AG04449 (cell line): ENCODE measurements at regions not wholly inside any gene's neighbourhood (a gene's known extent, or its start where the extent isn't known, plus 50 kb on each side); places are given as distances from the start of the nearest gene placed in this dataset.

ENCODE experiments used
- CTCF ChIA-PET: fragments of 350-600 bp; formaldehyde crosslinking; extraction: SDS; loops from one replicate; lab custom pipeline; 2021; ENCODE audit warnings: antibody characterized with exemption; lab: Yijun Ruan, JAX
- POLR2A ChIA-PET: fragments of 400-600, 350-600 bp; formaldehyde crosslinking; extraction: SDS; loops from one replicate; lab custom pipeline; 2020; ENCODE audit warnings: antibody characterized with exemption, inconsistent platforms; lab: Yijun Ruan, JAX
- DNase-seq: peaks from one replicate; pipeline ENCODE4 v3.0.0-alpha.2; 2010; ENCODE audit warnings: low read depth, low spot score
- H3K4me3 ChIP-seq: 2 replicates; pipeline ENCODE4 v1.5.1; 2011; ENCODE audit warnings: low read depth, mild to moderate bottlenecking, control low read depth, low read length
- TF ChIP-seq, protein P1 (sequence below): IDR thresholded peaks from one replicate; pipeline ENCODE4 v1.5.1; 2011; ENCODE audit warnings: mild to moderate bottlenecking, moderate library complexity, low read length, control low read depth, inconsistent platforms; ENCODE audit not compliant: insufficient read depth; ENCODE audit errors: missing control alignments

DNA sequence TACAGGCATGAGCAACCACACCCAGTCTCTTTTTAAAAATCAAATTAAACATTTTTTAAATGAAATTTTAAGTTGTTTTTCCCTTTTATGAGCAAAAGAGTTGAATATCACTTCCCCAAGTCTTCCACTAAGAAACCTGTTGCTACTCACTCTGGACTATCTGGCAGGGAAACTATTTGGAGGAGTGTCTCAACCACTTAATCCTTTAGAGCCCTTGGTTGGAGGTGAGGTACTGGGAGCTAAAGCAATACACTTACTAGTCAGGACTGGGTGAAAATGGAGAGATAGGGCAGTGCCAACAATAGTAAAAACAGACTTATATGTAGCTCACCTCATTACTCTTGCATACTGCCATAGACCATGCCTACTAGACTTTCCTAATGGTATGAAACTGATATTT lies 135.5 kb downstream of the RND3 start:
- ChIA-PET POLR2A (no interaction called here), CTCF (no interaction called here)
- TF ChIP-seq, protein P1, sequence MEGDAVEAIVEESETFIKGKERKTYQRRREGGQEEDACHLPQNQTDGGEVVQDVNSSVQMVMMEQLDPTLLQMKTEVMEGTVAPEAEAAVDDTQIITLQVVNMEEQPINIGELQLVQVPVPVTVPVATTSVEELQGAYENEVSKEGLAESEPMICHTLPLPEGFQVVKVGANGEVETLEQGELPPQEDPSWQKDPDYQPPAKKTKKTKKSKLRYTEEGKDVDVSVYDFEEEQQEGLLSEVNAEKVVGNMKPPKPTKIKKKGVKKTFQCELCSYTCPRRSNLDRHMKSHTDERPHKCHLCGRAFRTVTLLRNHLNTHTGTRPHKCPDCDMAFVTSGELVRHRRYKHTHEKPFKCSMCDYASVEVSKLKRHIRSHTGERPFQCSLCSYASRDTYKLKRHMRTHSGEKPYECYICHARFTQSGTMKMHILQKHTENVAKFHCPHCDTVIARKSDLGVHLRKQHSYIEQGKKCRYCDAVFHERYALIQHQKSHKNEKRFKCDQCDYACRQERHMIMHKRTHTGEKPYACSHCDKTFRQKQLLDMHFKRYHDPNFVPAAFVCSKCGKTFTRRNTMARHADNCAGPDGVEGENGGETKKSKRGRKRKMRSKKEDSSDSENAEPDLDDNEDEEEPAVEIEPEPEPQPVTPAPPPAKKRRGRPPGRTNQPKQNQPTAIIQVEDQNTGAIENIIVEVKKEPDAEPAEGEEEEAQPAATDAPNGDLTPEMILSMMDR = no peak
- no peak for DNase-seq
- H3K4me3 ChIP-seq = no peak overlapping the region

DNA sequence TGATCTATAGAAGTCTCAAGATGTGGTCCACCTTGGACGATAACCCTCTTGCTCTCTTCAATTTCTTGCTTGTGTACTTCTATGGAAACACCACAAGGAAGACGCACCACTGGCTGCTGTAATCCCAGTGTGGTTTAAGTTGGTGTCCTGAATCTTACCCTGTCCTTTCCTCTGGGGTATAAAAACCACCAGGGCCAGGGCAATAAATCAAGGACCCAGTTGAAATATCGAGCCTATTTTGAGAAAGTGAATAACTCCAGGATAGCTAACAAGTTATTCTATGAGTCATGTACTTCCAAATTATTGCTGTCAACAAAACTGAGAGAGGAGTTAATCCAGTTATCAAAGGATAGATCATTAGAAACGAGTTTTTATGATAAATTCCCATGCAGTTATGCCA lies 137.0 kb downstream of the RND3 start:
- ChIA-PET POLR2A (no interaction called here), CTCF (no interaction called here)
- no peak for DNase-seq
- H3K4me3 ChIP-seq = no peak overlapping the region
- TF ChIP-seq, protein P1 = no peak

DNA sequence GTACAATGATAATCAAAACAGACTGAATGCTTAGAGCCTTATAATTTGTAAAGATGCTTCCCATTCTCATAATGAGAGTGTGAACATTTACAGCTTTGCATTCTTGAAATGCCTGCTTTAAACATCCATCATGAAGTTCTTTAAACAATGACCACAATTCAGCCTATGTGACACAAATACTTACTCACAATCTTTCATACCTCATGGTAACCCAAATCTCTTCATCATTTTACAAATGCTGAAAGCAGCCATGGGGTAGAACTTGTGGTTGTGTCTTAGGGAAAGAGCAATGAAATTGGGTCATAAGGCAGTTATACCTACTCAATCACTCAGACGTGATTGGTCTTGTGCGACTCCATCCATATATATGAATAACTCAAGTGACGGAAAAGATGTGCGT lies 140.7 kb downstream of the RND3 start:
- POLR2A ChIA-PET = no interaction called here
- TF ChIP-seq, protein P1 = no peak
- CTCF ChIA-PET = no interaction called here

DNA sequence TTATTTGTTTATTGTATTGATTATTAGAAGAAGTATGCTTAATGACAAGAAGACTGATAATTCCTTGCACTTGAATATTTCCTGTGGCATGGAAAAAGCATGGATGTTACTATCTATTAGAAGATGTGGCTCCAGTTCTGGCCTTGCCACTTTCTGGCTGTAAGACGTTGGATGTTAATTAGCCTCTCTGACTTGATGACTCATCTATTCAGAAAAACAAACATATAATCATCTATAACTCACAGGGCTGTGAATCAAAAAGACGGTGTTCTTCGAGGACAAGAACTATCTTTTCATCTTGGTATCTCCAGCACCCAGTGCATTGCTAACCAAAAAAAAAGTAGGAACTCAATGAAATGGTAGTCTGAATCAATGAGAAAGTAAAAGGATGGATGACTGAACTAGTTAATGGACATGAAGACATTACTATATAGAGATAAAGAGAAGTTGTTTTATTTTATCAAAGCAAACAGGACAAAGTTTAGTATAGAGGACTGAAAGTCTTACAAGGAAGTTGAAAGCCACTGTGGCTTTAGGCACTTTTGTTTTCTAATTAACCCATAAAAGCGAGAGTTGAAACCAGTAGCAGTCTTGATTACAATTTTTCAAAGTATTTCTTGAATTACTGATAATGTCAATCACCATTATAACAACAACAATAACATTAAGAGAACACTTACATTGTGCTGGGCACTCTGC lies 145.3 kb downstream of the RND3 start:
- H3K4me3 ChIP-seq = no peak overlapping the region
- DNase-seq = no peak
- ChIA-PET CTCF (no interaction called here), POLR2A (no interaction called here)
- TF ChIP-seq, protein P1 = no peak

More for the DNA sequence above, 140.7 kb downstream of the RND3 start:
- H3K4me3 ChIP-seq = no peak overlapping the region
- no peak for DNase-seq

DNA sequence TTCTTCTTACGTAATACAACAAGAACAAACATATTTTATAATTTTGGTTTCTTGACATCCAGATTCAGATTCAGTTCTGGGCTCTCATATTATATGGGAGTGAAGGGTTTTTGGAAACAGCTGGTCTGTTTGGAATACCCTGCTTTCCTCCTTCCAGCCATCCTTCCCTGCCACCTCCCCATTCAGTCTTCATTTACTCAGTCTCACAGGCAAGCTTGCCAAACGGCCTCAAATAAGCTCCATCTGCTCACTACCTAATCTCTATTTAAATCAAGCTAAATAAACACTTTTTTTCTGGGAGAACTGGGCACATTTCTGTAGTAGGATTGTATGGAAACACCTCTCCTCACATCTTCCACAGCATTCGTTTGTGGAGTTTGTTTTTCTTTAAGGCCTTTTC lies 147.5 kb downstream of the RND3 start:
- DNase-seq = no peak
- CTCF ChIA-PET = interaction anchor here (0.9 kb wide), 1 partner anchor 14 kb away, joined by 4 read pairs; no protein-coding TSS in a partner anchor
- no peak overlapping the region for H3K4me3 ChIP-seq
- TF ChIP-seq, protein P1 = no peak
- POLR2A ChIA-PET = no interaction called here

DNA sequence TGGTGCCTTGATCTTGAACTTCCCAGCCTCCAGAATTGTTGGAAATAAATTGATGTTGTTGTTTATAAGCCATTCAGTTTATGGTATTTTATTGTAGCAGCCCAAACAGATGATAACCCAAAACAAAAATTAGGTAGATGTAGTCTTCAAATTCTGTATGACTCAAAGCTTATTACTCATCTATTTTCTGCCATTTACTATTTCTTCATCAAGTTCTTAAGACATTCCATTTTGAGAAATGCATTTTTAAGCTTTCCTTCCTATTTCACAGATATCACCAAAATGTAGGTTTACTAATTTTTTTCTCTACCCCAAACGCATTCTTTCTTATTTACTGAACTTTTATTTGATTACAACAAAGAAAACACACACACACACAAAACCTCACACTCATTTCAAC lies 148.2 kb downstream of the RND3 start:
- TF ChIP-seq, protein P1 = no peak
- CTCF ChIA-PET = interaction anchor here (0.9 kb wide), 1 partner anchor 13 kb away, joined by 4 read pairs; no protein-coding TSS in a partner anchor
- POLR2A ChIA-PET = no interaction called here
- no peak overlapping the region for H3K4me3 ChIP-seq
- DNase-seq = no peak
